ENCODE measurements at regions not wholly inside any gene's neighbourhood (a gene's known extent, or its start where the extent isn't known, plus 50 kb on each side); places are given as distances from the start of the nearest gene placed in this dataset.

GRCh38 chr6:23704479-23705052 is 421.4 kb upstream of the NRSN1 start:
- Histone ChIP-seq H3K4me1 (ENCODE audit: control insufficient read depth, insufficient read depth, low read length) (no peaks in the 10 kb centered on the region), H3K9me3 (ENCODE audit: control insufficient read depth, insufficient read depth, low read depth, low read length) (no peaks in the 10 kb centered on the region), H3K9ac (ENCODE audit: low read length) (no peak overlapping the region), H3K36me3 (ENCODE audit: control insufficient read depth, insufficient read depth, low read length) (no peaks in the 10 kb centered on the region), H3K4me3 (ENCODE audit: low read depth, low read length) (no peak overlapping the region), H3K27ac (ENCODE audit: low read depth, low read length) (no peak overlapping the region), H3K27me3 (ENCODE audit: control insufficient read depth, insufficient read depth, low read length) (no peaks in the 10 kb centered on the region)

- H3K4me1 ChIP-seq (ENCODE audit: control insufficient read depth, insufficient read depth, low read length) = no peaks in the 10 kb centered on the region
- H3K9me3 ChIP-seq (ENCODE audit: control insufficient read depth, insufficient read depth, low read depth, low read length) = no peaks in the 10 kb centered on the region
- H3K27ac ChIP-seq (ENCODE audit: low read depth, low read length) = no peak overlapping the region
- H3K36me3 ChIP-seq (ENCODE audit: control insufficient read depth, insufficient read depth, low read length) = no peaks in the 10 kb centered on the region
- H3K27me3 ChIP-seq (ENCODE audit: control insufficient read depth, insufficient read depth, low read length) = no peaks in the 10 kb centered on the region
- H3K9ac ChIP-seq (ENCODE audit: low read length) = no peak overlapping the region
- no peak overlapping the region for H3K4me3 ChIP-seq (ENCODE audit: low read depth, low read length)
Measured at GRCh38 chr6:23705697-23706096, 420.3 kb upstream of the NRSN1 start.

GRCh38 chr6:23712756-23713155 is 413.3 kb upstream of the NRSN1 start:
- no peaks in the 10 kb centered on the region for H3K36me3 ChIP-seq (ENCODE audit: control insufficient read depth, insufficient read depth, low read length)
- no peak overlapping the region for H3K4me3 ChIP-seq (ENCODE audit: low read depth, low read length)
- no peaks in the 10 kb centered on the region for H3K9me3 ChIP-seq (ENCODE audit: control insufficient read depth, insufficient read depth, low read depth, low read length)
- H3K27ac ChIP-seq (ENCODE audit: low read depth, low read length) = no peak overlapping the region
- H3K9ac ChIP-seq (ENCODE audit: low read length) = no peak overlapping the region
- H3K27me3 ChIP-seq (ENCODE audit: control insufficient read depth, insufficient read depth, low read length) = no peaks in the 10 kb centered on the region
- no peaks in the 10 kb centered on the region for H3K4me1 ChIP-seq (ENCODE audit: control insufficient read depth, insufficient read depth, low read length)

- Histone ChIP-seq H3K9me3 (ENCODE audit: control insufficient read depth, insufficient read depth, low read depth, low read length) (no peaks in the 10 kb centered on the region), H3K4me3 (ENCODE audit: low read depth, low read length) (no peak overlapping the region), H3K36me3 (ENCODE audit: control insufficient read depth, insufficient read depth, low read length) (no peaks in the 10 kb centered on the region), H3K9ac (ENCODE audit: low read length) (no peak overlapping the region), H3K4me1 (ENCODE audit: control insufficient read depth, insufficient read depth, low read length) (no peaks in the 10 kb centered on the region), H3K27me3 (ENCODE audit: control insufficient read depth, insufficient read depth, low read length) (no peaks in the 10 kb centered on the region), H3K27ac (ENCODE audit: low read depth, low read length) (no peak overlapping the region)
Measured at GRCh38 chr6:23713211-23713610, 412.8 kb upstream of the NRSN1 start.

GRCh38 chr6:23728707-23729106 is 397.3 kb upstream of the NRSN1 start:
- H3K4me1 ChIP-seq (ENCODE audit: control insufficient read depth, insufficient read depth, low read length) = no peaks in the 10 kb centered on the region
- no peak overlapping the region for H3K9ac ChIP-seq (ENCODE audit: low read length)
- H3K9me3 ChIP-seq (ENCODE audit: control insufficient read depth, insufficient read depth, low read depth, low read length) = no peaks in the 10 kb centered on the region
- H3K27me3 ChIP-seq (ENCODE audit: control insufficient read depth, insufficient read depth, low read length) = no peaks in the 10 kb centered on the region
- no peak overlapping the region for H3K27ac ChIP-seq (ENCODE audit: low read depth, low read length)
- no peak overlapping the region for H3K4me3 ChIP-seq (ENCODE audit: low read depth, low read length)
- no peaks in the 10 kb centered on the region for H3K36me3 ChIP-seq (ENCODE audit: control insufficient read depth, insufficient read depth, low read length)

- H3K9me3 ChIP-seq (ENCODE audit: control insufficient read depth, insufficient read depth, low read depth, low read length) = no peaks in the 10 kb centered on the region
- H3K36me3 ChIP-seq (ENCODE audit: control insufficient read depth, insufficient read depth, low read length) = no peaks in the 10 kb centered on the region
- no peak overlapping the region for H3K27ac ChIP-seq (ENCODE audit: low read depth, low read length)
- no peak overlapping the region for H3K9ac ChIP-seq (ENCODE audit: low read length)
- H3K27me3 ChIP-seq (ENCODE audit: control insufficient read depth, insufficient read depth, low read length) = no peaks in the 10 kb centered on the region
- H3K4me1 ChIP-seq (ENCODE audit: control insufficient read depth, insufficient read depth, low read length) = no peaks in the 10 kb centered on the region
- H3K4me3 ChIP-seq (ENCODE audit: low read depth, low read length) = no peak overlapping the region
Measured at GRCh38 chr6:23731609-23732008, 394.4 kb upstream of the NRSN1 start.

GRCh38 chr6:23732521-23732920 is 393.5 kb upstream of the NRSN1 start:
- H3K9ac ChIP-seq (ENCODE audit: low read length) = no peak overlapping the region
- no peak overlapping the region for H3K4me3 ChIP-seq (ENCODE audit: low read depth, low read length)
- H3K9me3 ChIP-seq (ENCODE audit: control insufficient read depth, insufficient read depth, low read depth, low read length) = no peaks in the 10 kb centered on the region
- H3K36me3 ChIP-seq (ENCODE audit: control insufficient read depth, insufficient read depth, low read length) = no peaks in the 10 kb centered on the region
- no peak overlapping the region for H3K27ac ChIP-seq (ENCODE audit: low read depth, low read length)
- no peaks in the 10 kb centered on the region for H3K4me1 ChIP-seq (ENCODE audit: control insufficient read depth, insufficient read depth, low read length)
- no peaks in the 10 kb centered on the region for H3K27me3 ChIP-seq (ENCODE audit: control insufficient read depth, insufficient read depth, low read length)

GRCh38 chr6:23735151-23735550 is 390.9 kb upstream of the NRSN1 start:
- H3K27me3 ChIP-seq (ENCODE audit: control insufficient read depth, insufficient read depth, low read length) = no peaks in the 10 kb centered on the region
- no peak overlapping the region for H3K4me3 ChIP-seq (ENCODE audit: low read depth, low read length)
- no peaks in the 10 kb centered on the region for H3K36me3 ChIP-seq (ENCODE audit: control insufficient read depth, insufficient read depth, low read length)
- no peaks in the 10 kb centered on the region for H3K9me3 ChIP-seq (ENCODE audit: control insufficient read depth, insufficient read depth, low read depth, low read length)
- no peak overlapping the region for H3K9ac ChIP-seq (ENCODE audit: low read length)
- H3K4me1 ChIP-seq (ENCODE audit: control insufficient read depth, insufficient read depth, low read length) = no peaks in the 10 kb centered on the region
- H3K27ac ChIP-seq (ENCODE audit: low read depth, low read length) = no peak overlapping the region

- H3K9me3 ChIP-seq (ENCODE audit: control insufficient read depth, insufficient read depth, low read depth, low read length) = no peaks in the 10 kb centered on the region
- no peaks in the 10 kb centered on the region for H3K4me1 ChIP-seq (ENCODE audit: control insufficient read depth, insufficient read depth, low read length)
- H3K4me3 ChIP-seq (ENCODE audit: low read depth, low read length) = no peak overlapping the region
- no peak overlapping the region for H3K9ac ChIP-seq (ENCODE audit: low read length)
- no peaks in the 10 kb centered on the region for H3K27me3 ChIP-seq (ENCODE audit: control insufficient read depth, insufficient read depth, low read length)
- H3K36me3 ChIP-seq (ENCODE audit: control insufficient read depth, insufficient read depth, low read length) = no peaks in the 10 kb centered on the region
- H3K27ac ChIP-seq (ENCODE audit: low read depth, low read length) = no peak overlapping the region
Measured at GRCh38 chr6:23736577-23736976, 389.4 kb upstream of the NRSN1 start.

- no peaks in the 10 kb centered on the region for H3K9me3 ChIP-seq (ENCODE audit: control insufficient read depth, insufficient read depth, low read depth, low read length)
Measured at GRCh38 chr6:23747239-23747638, 378.8 kb upstream of the NRSN1 start.

GRCh38 chr6:23752414-23752813 is 373.6 kb upstream of the NRSN1 start:
- no peaks in the 10 kb centered on the region for H3K36me3 ChIP-seq (ENCODE audit: control insufficient read depth, insufficient read depth, low read length)
- no peaks in the 10 kb centered on the region for H3K27me3 ChIP-seq (ENCODE audit: control insufficient read depth, insufficient read depth, low read length)
- no peak overlapping the region for H3K9ac ChIP-seq (ENCODE audit: low read length)
- no peaks in the 10 kb centered on the region for H3K9me3 ChIP-seq (ENCODE audit: control insufficient read depth, insufficient read depth, low read depth, low read length)
- H3K27ac ChIP-seq (ENCODE audit: low read depth, low read length) = no peak overlapping the region
- no peaks in the 10 kb centered on the region for H3K4me1 ChIP-seq (ENCODE audit: control insufficient read depth, insufficient read depth, low read length)
- no peak overlapping the region for H3K4me3 ChIP-seq (ENCODE audit: low read depth, low read length)

More at GRCh38 chr6:23747239-23747638, 378.8 kb upstream of the NRSN1 start:
- Histone ChIP-seq H3K9ac (ENCODE audit: low read length) (no peak overlapping the region), H3K36me3 (ENCODE audit: control insufficient read depth, insufficient read depth, low read length) (no peaks in the 10 kb centered on the region), H3K27ac (ENCODE audit: low read depth, low read length) (no peak overlapping the region), H3K27me3 (ENCODE audit: control insufficient read depth, insufficient read depth, low read length) (no peaks in the 10 kb centered on the region), H3K4me1 (ENCODE audit: control insufficient read depth, insufficient read depth, low read length) (no peaks in the 10 kb centered on the region), H3K4me3 (ENCODE audit: low read depth, low read length) (no peak overlapping the region)

- H3K4me1 ChIP-seq (ENCODE audit: control insufficient read depth, insufficient read depth, low read length) = no peaks in the 10 kb centered on the region
- H3K9me3 ChIP-seq (ENCODE audit: control insufficient read depth, insufficient read depth, low read depth, low read length) = no peaks in the 10 kb centered on the region
- no peaks in the 10 kb centered on the region for H3K36me3 ChIP-seq (ENCODE audit: control insufficient read depth, insufficient read depth, low read length)
- no peak overlapping the region for H3K4me3 ChIP-seq (ENCODE audit: low read depth, low read length)
- H3K9ac ChIP-seq (ENCODE audit: low read length) = no peak overlapping the region
- H3K27me3 ChIP-seq (ENCODE audit: control insufficient read depth, insufficient read depth, low read length) = no peaks in the 10 kb centered on the region
- H3K27ac ChIP-seq (ENCODE audit: low read depth, low read length) = no peak overlapping the region
Measured at GRCh38 chr6:23754197-23754596, 371.8 kb upstream of the NRSN1 start.

Measured in HUES6 (cell line).